ENCODE measurements at regions not wholly inside any gene's neighbourhood (a gene's known extent, or its start where the extent isn't known, plus 50 kb on each side); places are given as distances from the start of the nearest gene placed in this dataset.

GRCh38 chr15:26372706-26373105, 400.2 kb downstream of the GABRB3 start:
- no peaks in the 10 kb centered on the region for H3K4me1 ChIP-seq (ENCODE audit: insufficient read depth, poor library complexity, severe bottlenecking)
- H3K27me3 ChIP-seq (ENCODE audit: insufficient read depth, poor library complexity, severe bottlenecking), result no peaks in the 10 kb centered on the region
- H3K27ac ChIP-seq (ENCODE audit: poor library complexity, severe bottlenecking), result no peak overlapping the region
- no peak for TF ChIP-seq CTCF (IDR thresholded peaks at IDR 0.05; ENCODE audit: poor library complexity, severe bottlenecking)
- H3K4me3 ChIP-seq (ENCODE audit: severe bottlenecking), result no peak overlapping the region
- H3K9me3 ChIP-seq (ENCODE audit: severe bottlenecking), result peaks cover 2% of the 10 kb centered on the region
- DNase-seq (ENCODE audit: low spot score) (no peak), ATAC-seq (ENCODE audit: low read depth) (no peak)
- no peaks in the 10 kb centered on the region for H3K36me3 ChIP-seq (ENCODE audit: low read depth)

GRCh38 chr15:26365077-26365476, 407.8 kb downstream of the GABRB3 start:
- no peak for ATAC-seq (ENCODE audit: low read depth)

GRCh38 chr15:26359855-26360254, 413.0 kb downstream of the GABRB3 start:
- no peak for ATAC-seq (ENCODE audit: low read depth)
- Histone ChIP-seq H3K9me3 (ENCODE audit: severe bottlenecking) (no peaks in the 10 kb centered on the region), H3K4me3 (ENCODE audit: severe bottlenecking) (no peak overlapping the region), H3K27me3 (ENCODE audit: insufficient read depth, poor library complexity, severe bottlenecking) (peaks cover 27% of the 10 kb centered on the region), H3K27ac (ENCODE audit: poor library complexity, severe bottlenecking) (no peak overlapping the region), H3K4me1 (ENCODE audit: insufficient read depth, poor library complexity, severe bottlenecking) (no peaks in the 10 kb centered on the region), H3K36me3 (ENCODE audit: low read depth) (no peaks in the 10 kb centered on the region)
- no peak for TF ChIP-seq CTCF (IDR thresholded peaks at IDR 0.05; ENCODE audit: poor library complexity, severe bottlenecking)
- DNase-seq (ENCODE audit: low spot score), result no peak

More at GRCh38 chr15:26365077-26365476, 407.8 kb downstream of the GABRB3 start:
- Histone ChIP-seq H3K4me1 (ENCODE audit: insufficient read depth, poor library complexity, severe bottlenecking) (no peaks in the 10 kb centered on the region), H3K4me3 (ENCODE audit: severe bottlenecking) (no peak overlapping the region), H3K27me3 (ENCODE audit: insufficient read depth, poor library complexity, severe bottlenecking) (peaks cover 3% of the 10 kb centered on the region), H3K27ac (ENCODE audit: poor library complexity, severe bottlenecking) (no peak overlapping the region), H3K9me3 (ENCODE audit: severe bottlenecking) (no peaks in the 10 kb centered on the region), H3K36me3 (ENCODE audit: low read depth) (no peaks in the 10 kb centered on the region)
- DNase-seq (ENCODE audit: low spot score), result no peak
- no peak for TF ChIP-seq CTCF (IDR thresholded peaks at IDR 0.05; ENCODE audit: poor library complexity, severe bottlenecking)

GRCh38 chr15:26358708-26359107, 414.2 kb downstream of the GABRB3 start:
- DNase-seq (ENCODE audit: low spot score) (no peak), ATAC-seq (ENCODE audit: low read depth) (no peak)
- Histone ChIP-seq H3K9me3 (ENCODE audit: severe bottlenecking) (no peaks in the 10 kb centered on the region), H3K27me3 (ENCODE audit: insufficient read depth, poor library complexity, severe bottlenecking) (peaks cover 27% of the 10 kb centered on the region), H3K4me3 (ENCODE audit: severe bottlenecking) (no peak overlapping the region), H3K4me1 (ENCODE audit: insufficient read depth, poor library complexity, severe bottlenecking) (no peaks in the 10 kb centered on the region), H3K36me3 (ENCODE audit: low read depth) (no peaks in the 10 kb centered on the region), H3K27ac (ENCODE audit: poor library complexity, severe bottlenecking) (no peak overlapping the region)
- no peak for TF ChIP-seq CTCF (IDR thresholded peaks at IDR 0.05; ENCODE audit: poor library complexity, severe bottlenecking)

- peaks cover 33% of the 10 kb centered on the region for H3K27me3 ChIP-seq (ENCODE audit: insufficient read depth, poor library complexity, severe bottlenecking)
- DNase-seq (ENCODE audit: low spot score) (no peak), ATAC-seq (ENCODE audit: low read depth) (no peak)
- TF ChIP-seq CTCF (IDR thresholded peaks at IDR 0.05; ENCODE audit: poor library complexity, severe bottlenecking), result no peak
- H3K27ac ChIP-seq (ENCODE audit: poor library complexity, severe bottlenecking), result no peak overlapping the region
- H3K36me3 ChIP-seq (ENCODE audit: low read depth), result no peaks in the 10 kb centered on the region
- no peaks in the 10 kb centered on the region for H3K9me3 ChIP-seq (ENCODE audit: severe bottlenecking)
- no peak overlapping the region for H3K4me3 ChIP-seq (ENCODE audit: severe bottlenecking)
- H3K4me1 ChIP-seq (ENCODE audit: insufficient read depth, poor library complexity, severe bottlenecking), result no peaks in the 10 kb centered on the region
These were observed 415.2 kb downstream of the GABRB3 start for GRCh38 chr15:26357653-26358052.

Measured in RWPE2 (cell line).